NCI-H146 treated with DMSO at 0.1 percent for 48 hours (cell line): ENCODE measurements at regions not wholly inside any gene's neighbourhood (a gene's known extent, or its start where the extent isn't known, plus 50 kb on each side); places are given as distances from the start of the nearest gene placed in this dataset.

Experiments used
- DNase-seq: peaks from one replicate; lab custom pipeline; 2025; ENCODE audit not compliant: unreplicated experiment; lab: John Stamatoyannopoulos, UW

DNA sequence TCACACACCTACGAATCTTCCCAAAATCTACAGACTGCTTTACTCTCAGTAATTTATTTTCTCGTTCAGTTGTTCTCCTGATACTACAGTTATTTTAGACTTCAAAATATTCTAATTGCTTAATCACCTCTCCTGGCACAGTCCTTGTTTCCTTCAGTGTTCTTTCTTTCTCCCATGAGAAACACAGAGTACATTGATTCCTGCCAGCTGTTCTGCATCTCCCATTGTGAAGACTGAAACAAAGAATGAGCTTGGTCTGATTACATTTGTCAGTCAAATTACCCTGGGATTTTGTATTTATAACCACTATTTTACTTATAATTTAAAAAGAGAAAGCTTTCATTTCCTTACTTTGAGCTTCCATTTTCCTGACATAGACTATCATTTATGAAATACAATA lies 63.9 kb upstream of the TANK start:
- no peak for DNase-seq

DNA sequence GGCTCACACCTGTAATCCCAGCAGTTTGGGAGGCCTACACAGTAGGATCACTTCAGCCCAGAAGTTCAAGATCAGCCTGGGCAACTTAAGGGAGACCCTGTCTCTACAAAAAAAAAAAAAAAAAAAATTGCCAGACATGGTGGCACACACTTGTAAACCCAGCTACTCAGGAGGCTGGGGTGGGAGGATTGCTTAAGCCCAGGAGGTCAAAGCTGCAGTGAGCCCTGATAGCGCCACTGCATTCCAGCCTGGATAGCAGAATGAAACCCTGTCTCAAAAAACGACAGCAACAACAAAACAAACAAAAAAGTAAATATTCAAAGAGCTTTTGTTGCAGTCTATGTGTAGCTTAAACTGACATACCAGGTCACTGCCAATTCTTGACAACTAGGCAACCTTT lies 63.1 kb upstream of the TANK start:
- no peak for DNase-seq

- DNase-seq: no peak
These were observed 59.9 kb upstream of the TANK start for GRCh38 chr2:161100211-161100895.

DNA sequence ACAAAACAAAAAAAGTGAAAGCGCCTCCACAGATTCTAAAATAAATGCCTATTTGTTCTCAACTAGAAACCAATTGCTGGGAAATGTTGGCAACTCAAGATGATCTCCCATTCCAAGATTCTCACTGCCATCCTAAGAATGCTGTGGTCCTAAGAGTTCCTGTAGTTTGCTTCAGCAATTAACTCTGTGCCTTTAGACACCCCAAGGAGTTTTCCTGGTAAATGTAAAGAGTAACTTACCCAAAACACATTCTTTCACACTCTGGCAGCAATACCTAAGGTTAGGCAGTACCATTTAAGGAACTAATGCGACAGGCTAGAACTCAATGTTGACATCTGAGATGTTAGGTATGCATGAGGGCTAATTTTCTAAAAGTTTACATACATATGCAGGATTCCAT lies 58.8 kb upstream of the TANK start:
- no peak for DNase-seq

- DNase-seq: no peak
These were observed 57.3 kb upstream of the TANK start for GRCh38 chr2:161102770-161103450.

- DNase-seq: no peak
These were observed 56.8 kb upstream of the TANK start for GRCh38 chr2:161103451-161103831.

DNA sequence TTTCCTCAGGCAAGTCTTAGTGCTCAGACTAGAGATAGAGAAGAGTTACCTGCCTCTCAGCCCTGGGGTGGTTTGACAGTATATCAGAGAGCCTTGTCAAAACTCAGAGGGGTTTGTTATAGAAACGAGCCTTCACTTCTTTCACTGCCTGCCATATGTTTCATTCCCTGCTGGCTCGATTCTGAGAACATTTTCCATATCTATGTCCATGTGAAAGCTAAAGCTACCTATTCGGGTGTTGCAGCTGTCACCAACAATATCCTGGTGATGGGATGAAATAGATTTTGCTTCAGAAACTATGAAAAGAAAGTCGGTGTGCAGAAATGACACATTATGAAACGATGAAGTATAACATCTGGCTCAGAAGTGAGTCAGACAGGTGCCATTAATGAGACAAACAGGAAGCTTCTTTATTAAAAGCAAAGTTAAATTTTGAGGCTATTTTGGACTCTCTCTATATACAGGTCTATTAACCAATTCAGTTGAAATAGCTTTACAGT lies 56.1 kb upstream of the TANK start:
- no peak for DNase-seq

DNA sequence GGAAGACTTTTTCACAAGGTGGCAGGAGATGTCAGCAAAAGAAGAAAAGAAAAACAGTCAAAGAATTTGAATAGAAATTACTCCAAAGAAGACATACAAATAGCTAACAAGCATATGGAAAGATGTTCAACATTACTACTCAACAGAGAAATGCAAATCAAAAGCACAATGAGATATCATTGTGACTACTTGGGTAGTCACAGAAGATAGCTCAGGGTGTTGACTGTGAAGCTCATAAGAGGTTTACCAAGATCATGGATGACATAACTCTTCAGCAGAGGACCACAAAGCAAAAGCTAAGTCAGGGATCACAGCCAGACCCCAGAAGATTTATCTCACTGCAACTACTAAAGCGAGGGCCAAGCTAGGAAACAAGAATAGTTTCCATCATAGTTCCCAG lies 53.0 kb upstream of the TANK start:
- DNase-seq: no peak
